Adrenal gland (tissue), 9 donors: ENCODE measurements at regions not wholly inside any gene's neighbourhood (a gene's known extent, or its start where the extent isn't known, plus 50 kb on each side); places are given as distances from the start of the nearest gene placed in this dataset.

Source experiments
- DNase-seq, 7 donors: peaks; one replicate each; pipeline ENCODE4 v3.0.0-alpha.2; 2019 to 2020
- H3K27ac ChIP-seq, 5 donors: fragments of 200-600 bp; sonication (generic) in 4 of 5; 1 replicate in 3 of 5; 2 replicates in 2 of 5; pipeline versions ENCODE4 v1.5.1 to v1.8.0; 2016 to 2020; ENCODE audit warnings: mild to moderate bottlenecking in 1 of 5
- H3K27me3 ChIP-seq: fragments of 200-600 bp; 2 replicates; pipeline ENCODE4 v1.8.0; 2021
- H3K36me3 ChIP-seq, 2 donors: fragments of 200-600 bp; replicated peaks in 1 of 2; 1 replicate in 1 of 2; 2 replicates in 1 of 2; pipeline versions ENCODE4 v1.5.1 to v1.8.0; 2018 to 2022
- H3K4me1 ChIP-seq, 2 donors: fragments of 200-600 bp; replicated peaks in 1 of 2; 1 replicate in 1 of 2; 2 replicates in 1 of 2; pipeline versions ENCODE4 v1.5.1 to v1.8.0; 2018 to 2021
- H3K4me3 ChIP-seq, 4 donors: fragments of 200-600 bp; sonication (generic) in 3 of 4; one replicate each; pipeline ENCODE4 v1.5.1; 2016 to 2018
- H3K9me3 ChIP-seq, 3 donors: fragments of 200-600 bp; sonication (generic) in 1 of 3; replicated peaks in 1 of 3; 1 replicate in 2 of 3; 2 replicates in 1 of 3; pipeline versions ENCODE4 v1.5.1 to v1.8.0; 2016 to 2021
- POLR2A ChIP-seq, 2 donors: fragments of 450-650 bp; IDR thresholded peaks; one replicate each; pipeline ENCODE4 v1.6.1; 2017; ENCODE audit warnings: antibody characterized with exemption in 2 of 2, mild to moderate bottlenecking in 2 of 2, moderate library complexity in 1 of 2
- WGBS, 4 donors: extraction: QIAGEN DNeasy Blood & Tissue Kit in 2 of 4; methylation state at CpG; one replicate each; pipeline versions ENCODE4 v1.1.5 to v1.1.7; 2013 to 2017; 5-methylcytosine and 5-hydroxymethylcytosine counted together
- intact Hi-C, 2 donors: fragments of 100-400 bp; cut with DNase I; formaldehyde crosslinking; loops; one replicate each; pipeline versions ENCODE4 v1.14.1 to v1.15.0; 2022 to 2023
- TF ChIP-seq, protein P1 (sequence below), 6 experiments: fragments of 450-650 bp in 4 of 6; fragments of 200-600 bp in 2 of 6; sonication (generic) in 1 of 6; IDR thresholded peaks; 1 replicate in 5 of 6; 2 replicates in 1 of 6; pipeline versions ENCODE4 v1.5.1 to v1.8.0; 2016 to 2021; ENCODE audit warnings: antibody characterized with exemption in 6 of 6, mild to moderate bottlenecking in 2 of 6, moderate library complexity in 1 of 6
- donor health status: healthy with polysubstance abuse.
- donor health status: Bipolar disorder and iron deficiency.
- donor health status: DM: yes; HTN: yes; CAD: no.
- donor health status: DM: no; HTN: no; CAD: no.
- donor health status: DM: no; HTN: no; CAD: no.

DNA sequence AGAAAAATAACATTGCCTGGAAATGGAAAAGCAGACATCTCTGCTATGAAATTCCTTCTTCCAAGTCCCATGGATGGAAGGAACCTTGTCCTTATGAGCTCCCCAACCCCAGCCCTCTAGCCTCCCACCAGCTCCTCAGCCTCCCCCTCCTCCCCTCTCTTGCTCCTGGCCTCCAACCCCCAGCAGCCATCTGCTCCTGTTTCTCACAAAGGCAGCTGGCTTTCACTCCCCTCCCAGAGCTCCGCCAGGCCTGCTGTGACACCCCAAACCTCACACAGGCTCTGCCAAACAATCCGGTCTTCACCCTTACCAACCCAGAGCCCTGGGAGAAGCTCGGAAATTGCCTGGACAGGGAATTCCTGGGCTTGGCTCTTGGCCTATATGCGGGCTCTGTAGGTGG is 69.2 kb downstream of the KLHDC7A start:
- H3K4me1 ChIP-seq: no peaks in the 10 kb centered on the region
- TF ChIP-seq, protein P1, sequence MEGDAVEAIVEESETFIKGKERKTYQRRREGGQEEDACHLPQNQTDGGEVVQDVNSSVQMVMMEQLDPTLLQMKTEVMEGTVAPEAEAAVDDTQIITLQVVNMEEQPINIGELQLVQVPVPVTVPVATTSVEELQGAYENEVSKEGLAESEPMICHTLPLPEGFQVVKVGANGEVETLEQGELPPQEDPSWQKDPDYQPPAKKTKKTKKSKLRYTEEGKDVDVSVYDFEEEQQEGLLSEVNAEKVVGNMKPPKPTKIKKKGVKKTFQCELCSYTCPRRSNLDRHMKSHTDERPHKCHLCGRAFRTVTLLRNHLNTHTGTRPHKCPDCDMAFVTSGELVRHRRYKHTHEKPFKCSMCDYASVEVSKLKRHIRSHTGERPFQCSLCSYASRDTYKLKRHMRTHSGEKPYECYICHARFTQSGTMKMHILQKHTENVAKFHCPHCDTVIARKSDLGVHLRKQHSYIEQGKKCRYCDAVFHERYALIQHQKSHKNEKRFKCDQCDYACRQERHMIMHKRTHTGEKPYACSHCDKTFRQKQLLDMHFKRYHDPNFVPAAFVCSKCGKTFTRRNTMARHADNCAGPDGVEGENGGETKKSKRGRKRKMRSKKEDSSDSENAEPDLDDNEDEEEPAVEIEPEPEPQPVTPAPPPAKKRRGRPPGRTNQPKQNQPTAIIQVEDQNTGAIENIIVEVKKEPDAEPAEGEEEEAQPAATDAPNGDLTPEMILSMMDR (IDR thresholded peaks at IDR 0.05): no peak
- no peak for TF ChIP-seq POLR2A (IDR thresholded peaks at IDR 0.05)
- intact Hi-C loops: no loop called here
- DNase-seq: no peak
- WGBS, 4 donors: 73 to 98% (median 85%) methylated on average over 3 to 4 of the region's 4 CpGs
- no peak overlapping the region for H3K4me3 ChIP-seq
- no peaks in the 10 kb centered on the region for H3K36me3 ChIP-seq
- H3K9me3 ChIP-seq: no peaks in the 10 kb centered on the region
- H3K27me3 ChIP-seq: no peaks in the 10 kb centered on the region
- no peak overlapping the region for H3K27ac ChIP-seq

DNA sequence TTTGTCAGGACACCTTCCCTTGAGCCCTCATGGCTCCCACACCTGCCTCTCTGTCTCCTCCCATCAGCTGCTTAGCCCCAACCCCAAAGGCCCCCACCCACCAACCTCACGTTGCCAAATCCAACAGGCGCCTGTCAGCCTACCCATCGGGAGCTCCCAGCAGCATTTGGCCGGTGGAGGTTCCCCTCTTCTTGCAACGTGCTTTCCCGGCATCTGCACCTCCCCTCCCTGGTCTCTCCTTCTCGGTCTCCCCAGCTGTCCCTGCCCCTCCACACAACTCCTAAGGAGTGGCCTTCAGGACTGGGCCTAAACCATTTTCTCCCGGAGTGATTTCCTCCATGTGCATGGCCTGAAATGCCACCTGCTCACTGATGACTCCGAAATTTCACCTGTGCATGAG is 71.9 kb downstream of the KLHDC7A start:
- Histone ChIP-seq H3K27ac (no peak overlapping the region), H3K4me1 (no peaks in the 10 kb centered on the region), H3K36me3 (no peaks in the 10 kb centered on the region), H3K4me3 (no peak overlapping the region), H3K9me3 (no peaks in the 10 kb centered on the region), H3K27me3 (peaks cover 10% of the 10 kb centered on the region)
- no peak for DNase-seq
- WGBS, 4 donors: 70 to 86% (median 79%) methylated on average over 9 of the region's 9 CpGs
- no peak for TF ChIP-seq POLR2A (IDR thresholded peaks at IDR 0.05)
- TF ChIP-seq, protein P1 (IDR thresholded peaks at IDR 0.05): no peak
- intact Hi-C loops: no loop called here

DNA sequence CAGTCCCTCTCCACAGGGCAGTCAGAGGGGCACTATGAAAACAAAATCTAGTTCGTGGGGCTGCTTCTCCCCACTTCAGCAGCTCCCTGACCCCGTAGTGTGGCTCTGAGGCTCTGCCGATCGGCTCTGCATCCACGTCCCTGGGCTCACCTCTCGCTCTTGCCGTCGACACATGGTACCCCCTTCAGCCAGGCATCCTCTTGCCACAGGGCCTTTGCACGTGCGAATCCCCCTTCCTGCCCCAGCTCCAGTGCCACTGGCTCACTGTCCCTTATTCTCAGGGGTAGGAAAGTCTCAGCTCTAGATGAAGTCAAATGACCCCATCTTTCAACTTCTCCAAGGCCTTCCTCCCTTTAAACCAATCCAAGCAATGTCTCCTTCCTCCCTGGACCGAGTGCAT is 72.7 kb downstream of the KLHDC7A start:
- no peak overlapping the region for H3K4me3 ChIP-seq
- no peak overlapping the region for H3K27ac ChIP-seq
- intact Hi-C loops: no loop called here
- H3K9me3 ChIP-seq: no peaks in the 10 kb centered on the region
- no peaks in the 10 kb centered on the region for H3K4me1 ChIP-seq
- TF ChIP-seq, protein P1 (IDR thresholded peaks at IDR 0.05): no peak
- no peak for TF ChIP-seq POLR2A (IDR thresholded peaks at IDR 0.05)
- WGBS, 4 donors: 87 to 91% (median 90%) methylated on average over 11 of the region's 11 CpGs
- no peak for DNase-seq
- no peaks in the 10 kb centered on the region for H3K36me3 ChIP-seq
- H3K27me3 ChIP-seq: peaks cover 15% of the 10 kb centered on the region

DNA sequence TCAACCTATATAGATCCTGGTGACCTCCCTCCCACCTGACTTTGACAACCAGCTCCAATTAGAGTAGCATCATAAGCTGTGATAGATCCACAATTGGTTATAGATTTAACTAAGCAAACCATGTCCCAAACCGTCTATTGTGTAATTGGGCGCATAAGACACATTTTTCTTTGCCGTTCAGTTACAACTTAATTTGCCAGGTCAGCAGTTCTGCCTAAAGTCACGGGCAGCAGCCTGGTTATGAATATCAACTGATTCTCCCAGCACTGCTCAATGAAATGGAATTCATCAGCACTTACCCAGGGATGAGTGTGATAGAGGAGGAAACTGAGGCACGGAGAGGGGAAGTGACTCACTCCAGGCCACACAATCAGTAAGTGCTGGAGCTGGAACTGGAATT is 73.4 kb downstream of the KLHDC7A start:
- intact Hi-C loops: no loop called here
- 71 to 76% (median 75%) methylated on average over 5 of the region's 5 CpGs for WGBS, 4 donors
- Histone ChIP-seq H3K27me3 (peaks cover 17% of the 10 kb centered on the region), H3K27ac (no peak overlapping the region), H3K4me1 (no peaks in the 10 kb centered on the region), H3K36me3 (no peaks in the 10 kb centered on the region), H3K9me3 (no peaks in the 10 kb centered on the region), H3K4me3 (no peak overlapping the region)
- TF ChIP-seq, protein P1 (IDR thresholded peaks at IDR 0.05): no peak
- no peak for TF ChIP-seq POLR2A (IDR thresholded peaks at IDR 0.05)
- DNase-seq: no peak
